HG02973 (cell line): ENCODE measurements at regions not wholly inside any gene's neighbourhood (a gene's known extent, or its start where the extent isn't known, plus 50 kb on each side); places are given as distances from the start of the nearest gene placed in this dataset.

Experiments
- ATAC-seq: cut with Tn5 transposase; IDR thresholded peaks from one replicate; pipeline ENCODE4 v1.9.1; 2021; ENCODE audit warnings: moderate library complexity; ENCODE audit not compliant: unreplicated experiment

DNA sequence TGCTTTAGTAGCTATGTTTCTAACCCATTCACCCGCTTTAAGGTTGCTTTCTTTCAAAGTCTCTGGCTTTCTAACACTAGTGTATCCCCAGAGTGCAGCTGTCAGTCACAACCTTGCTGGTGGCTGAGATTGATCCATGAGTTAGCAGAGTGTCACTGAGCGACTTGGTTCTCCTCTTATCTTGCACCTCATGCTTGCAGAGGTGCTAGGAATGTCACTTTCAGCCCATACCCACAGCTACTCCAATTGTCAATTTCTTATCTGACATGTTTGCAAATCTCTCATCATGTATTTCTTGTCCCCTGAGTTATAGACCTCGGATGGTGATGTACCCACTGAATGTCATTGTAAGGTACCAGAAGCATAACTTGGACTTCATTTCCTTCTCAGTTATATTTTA, 1110.2 kb downstream of the GALC start:
- ATAC-seq, result no peak

DNA sequence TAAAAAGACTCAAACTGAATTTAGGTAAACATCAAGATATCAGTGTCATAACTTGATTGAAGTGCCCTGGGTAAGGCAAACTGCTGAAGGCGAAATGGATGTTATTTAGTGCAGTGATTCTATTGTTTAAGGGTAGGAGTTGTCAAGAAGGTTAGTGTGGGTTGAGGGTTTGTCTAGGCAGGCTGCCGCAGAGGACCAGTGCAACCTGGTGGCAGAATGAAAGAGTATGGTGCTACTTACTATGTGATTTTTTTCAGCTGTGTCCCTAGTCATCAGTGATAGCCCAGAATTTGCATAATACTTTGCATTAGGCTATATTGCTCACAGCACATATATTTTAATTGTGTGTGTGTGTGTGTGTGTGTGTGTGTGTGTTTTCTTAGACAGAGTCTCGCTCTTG, 1127.0 kb downstream of the GALC start:
- ATAC-seq, result no peak

DNA sequence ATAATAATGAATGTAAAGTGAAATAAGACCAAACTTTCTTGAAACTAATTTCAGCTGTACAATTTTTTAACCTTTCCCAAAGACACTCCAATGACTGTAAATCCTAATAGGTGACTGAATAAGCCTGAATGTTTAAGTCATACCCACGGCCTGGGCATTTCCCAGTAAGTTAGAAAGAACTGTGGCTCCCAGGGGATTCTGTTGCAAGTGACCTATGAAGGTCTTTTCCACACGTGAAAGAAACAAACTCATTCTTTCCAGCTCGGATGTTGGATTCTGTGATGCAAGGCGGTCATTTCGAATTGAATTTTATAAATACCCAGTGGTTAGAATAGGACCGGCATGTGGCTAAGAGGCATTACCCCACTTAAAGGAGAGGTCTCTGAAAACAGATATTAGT, 1134.4 kb downstream of the GALC start:
- ATAC-seq, result no peak

DNA sequence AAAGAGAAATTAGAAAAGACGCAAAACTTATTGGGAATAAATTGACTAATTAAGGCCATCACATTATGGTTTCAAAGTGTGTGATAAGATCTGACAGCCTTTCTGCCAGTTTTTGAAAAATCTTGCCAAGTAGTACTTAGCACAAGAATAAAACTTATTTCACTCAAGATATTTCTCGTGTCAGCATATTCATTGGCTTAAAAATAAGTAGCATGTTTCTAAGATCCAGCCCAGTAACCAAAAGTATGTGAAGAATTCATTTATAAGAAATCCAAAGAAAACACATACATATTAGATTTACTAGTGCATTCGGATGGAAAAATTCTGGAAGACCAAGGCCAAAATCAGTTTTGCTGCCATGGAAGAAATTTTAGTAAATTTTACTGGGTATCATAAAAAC, 1135.0 kb downstream of the GALC start:
- ATAC-seq, result no peak

DNA sequence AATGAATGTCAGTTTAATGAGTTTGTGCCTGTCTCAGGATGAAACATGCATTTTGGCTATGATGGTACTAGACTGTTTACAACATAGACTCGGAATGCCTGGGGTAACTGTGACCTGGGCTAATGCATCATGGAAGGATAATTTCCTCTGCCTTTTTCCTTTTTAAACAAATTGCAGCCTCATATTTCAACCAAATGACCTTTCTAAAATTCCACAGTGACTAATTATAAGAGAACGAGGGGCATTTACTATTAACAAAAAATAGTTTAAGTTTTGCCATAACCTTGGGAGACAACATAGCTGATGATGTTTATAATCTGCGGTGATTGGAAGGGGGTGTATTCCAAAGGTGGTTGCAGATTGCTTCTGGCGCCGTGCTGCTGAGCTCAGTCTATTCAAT, 1140.5 kb downstream of the GALC start:
- no peak for ATAC-seq

DNA sequence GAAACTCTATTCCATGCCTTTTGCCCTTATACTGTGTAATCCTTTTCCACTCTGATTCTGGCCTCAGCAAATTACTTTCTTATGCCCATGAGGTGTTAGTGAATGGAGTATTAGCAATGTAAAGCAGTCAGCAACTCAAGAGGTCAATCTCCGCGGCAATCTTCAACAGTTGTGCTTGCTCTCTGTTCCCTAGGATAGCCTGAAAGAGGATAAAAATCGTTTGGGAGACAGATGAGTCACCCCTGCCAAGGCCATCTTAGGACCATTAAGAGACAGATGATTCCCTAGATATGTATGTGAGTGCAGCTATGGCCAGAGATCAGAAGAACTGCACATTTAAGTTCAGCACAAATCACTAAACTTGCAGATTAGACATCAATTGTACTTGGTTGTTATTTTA, 1145.8 kb downstream of the GALC start:
- ATAC-seq, result no peak

DNA sequence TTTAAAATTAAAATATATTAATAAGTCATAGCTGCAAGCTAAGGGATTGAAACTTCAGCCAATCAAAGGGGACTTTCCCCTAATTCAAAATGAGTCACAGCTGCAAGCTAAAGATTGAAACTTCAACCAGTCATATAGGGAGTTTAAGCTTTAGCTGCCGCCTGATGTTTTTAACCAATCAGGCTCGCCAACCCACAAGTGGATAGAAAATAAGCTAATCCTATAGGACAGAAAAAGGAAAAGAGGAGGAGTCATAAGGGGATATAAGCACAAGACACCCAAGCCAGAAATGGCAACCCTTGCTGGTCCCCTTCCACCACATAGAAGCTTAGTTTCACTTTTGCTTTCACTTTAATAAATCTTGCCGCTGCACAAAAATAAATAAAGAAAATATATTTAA, 1154.6 kb downstream of the GALC start:
- ATAC-seq, result no peak

DNA sequence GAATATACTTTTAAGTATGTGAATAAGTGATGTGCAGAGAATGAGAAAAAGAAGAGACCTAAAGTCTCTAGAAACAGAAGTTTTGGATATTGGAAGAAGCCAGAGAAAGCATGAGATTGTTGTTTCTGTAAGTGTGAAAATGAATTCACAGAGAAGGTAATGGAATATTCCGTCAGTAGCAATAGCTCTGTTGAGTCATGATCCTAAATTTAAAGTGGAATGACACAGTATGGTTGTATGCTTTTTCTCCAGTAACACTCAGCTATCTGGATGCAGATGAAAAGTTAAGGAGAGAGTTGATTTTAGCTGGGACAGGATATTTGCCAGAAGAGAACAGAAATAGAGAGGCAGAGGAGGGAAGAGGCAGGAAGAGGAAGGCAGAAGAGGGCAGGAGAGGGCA, 1166.3 kb downstream of the GALC start:
- no peak for ATAC-seq

DNA sequence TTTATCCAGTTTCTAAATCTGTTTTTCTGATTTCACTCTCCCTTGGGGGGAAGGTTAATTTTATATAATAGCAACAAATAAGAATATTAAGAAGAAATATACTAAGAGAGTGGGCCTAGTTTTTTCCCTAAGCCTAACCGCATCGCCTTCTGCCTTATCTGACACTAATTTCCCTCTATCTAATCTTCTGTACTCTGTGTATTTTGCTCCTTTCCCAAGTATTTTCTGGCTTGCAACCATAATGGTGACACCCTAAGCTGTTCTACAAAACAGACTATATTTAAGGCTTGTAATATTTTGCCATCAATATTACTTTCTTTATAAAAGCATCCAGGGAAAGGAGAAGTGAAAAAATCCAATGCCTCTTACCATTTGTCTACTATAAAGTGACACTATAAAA, 1168.8 kb downstream of the GALC start:
- ATAC-seq, result no peak

DNA sequence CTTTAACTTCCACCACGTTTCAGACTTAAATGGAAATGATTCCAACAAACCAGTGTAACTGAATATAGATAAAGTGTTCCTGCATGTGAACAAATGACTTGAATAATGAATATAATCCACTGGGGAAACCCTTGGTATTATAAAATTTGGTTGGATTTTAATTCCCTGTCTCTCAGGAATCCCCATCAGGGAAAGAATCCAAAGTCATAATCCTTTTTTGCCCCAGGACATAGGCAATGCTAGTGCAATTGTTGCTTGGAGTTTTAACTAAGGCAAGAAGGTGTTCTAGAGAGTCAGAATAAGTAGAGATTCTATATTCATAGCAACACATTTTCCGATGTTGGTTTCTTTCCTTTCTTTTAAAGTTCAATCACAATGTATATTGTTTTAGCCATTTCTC, 1169.4 kb downstream of the GALC start:
- no peak for ATAC-seq

DNA sequence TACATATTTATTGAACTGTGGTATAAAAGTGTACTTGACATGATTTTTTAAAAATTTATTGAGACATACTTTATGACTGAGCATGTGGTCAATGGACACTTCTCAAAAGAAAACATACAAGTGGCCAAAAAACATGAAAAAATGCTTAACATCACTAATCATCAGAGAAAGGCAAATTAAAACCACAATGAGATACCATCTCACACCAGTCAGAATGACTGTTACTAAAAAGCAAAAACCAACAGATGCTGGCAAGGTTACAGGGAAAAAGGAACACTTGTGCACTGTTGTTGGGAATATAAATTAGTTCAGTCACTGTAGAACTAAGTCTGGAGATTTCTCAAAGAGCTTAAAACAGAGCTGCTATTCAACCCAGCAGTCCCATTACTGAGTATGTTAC, 1177.6 kb downstream of the GALC start:
- ATAC-seq, result no peak

DNA sequence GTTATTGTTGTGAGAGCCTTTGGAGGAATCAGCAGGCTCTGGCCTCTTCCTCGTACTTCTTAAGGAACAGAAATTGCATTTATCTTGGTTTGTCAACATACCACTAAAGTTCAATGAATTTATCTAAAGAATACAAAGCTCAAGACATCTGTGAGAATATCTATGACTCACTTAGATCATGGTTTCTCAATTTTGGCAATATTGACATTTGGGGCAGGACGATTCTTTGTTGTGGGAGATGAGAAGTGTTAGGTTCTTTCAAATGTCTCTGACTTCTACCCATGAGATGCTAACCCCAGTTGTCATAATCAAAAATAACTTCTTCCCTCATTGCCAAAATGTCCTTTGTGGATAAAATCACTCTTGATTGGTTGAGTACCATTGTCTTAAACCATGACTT, 1190.3 kb downstream of the GALC start:
- no peak for ATAC-seq

DNA sequence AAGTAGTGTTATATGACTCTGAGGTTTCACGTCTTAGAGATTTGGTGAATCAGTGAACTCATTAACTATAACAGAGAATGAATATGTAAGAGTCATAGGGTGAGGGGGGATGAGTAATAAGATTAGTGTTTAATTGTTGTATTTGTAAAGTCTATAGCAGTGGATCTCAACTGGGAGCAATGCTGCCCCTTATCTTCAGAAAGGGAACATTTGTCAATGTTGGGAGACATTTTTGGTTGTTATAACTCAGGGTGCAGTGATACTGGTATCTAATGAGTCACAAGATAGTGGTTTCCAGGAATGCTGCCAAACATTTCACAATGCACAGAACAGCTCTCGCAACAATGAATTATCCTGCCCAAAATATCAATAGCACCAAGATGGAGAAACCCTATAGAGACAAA, 1193.7 kb downstream of the GALC start:
- no peak for ATAC-seq

DNA sequence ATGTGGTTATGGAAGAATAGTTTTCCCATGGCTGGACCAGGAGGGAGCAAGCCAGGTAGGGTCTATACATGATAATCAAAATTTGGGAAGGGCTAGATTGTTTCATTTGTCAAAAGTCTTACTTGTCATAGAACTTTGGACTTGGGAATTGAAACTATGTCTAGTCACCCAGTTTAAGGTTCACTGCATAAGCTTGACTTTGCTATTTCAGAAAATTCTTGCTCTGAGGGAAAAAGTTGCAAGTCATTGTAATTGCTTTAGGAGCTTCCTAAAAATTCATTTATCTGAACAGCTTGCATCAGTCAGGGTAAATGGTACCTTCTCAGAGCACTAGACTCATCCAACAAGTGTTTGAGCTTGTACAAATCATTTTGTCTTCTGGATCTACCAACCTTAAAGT, 1194.7 kb downstream of the GALC start:
- no peak for ATAC-seq

DNA sequence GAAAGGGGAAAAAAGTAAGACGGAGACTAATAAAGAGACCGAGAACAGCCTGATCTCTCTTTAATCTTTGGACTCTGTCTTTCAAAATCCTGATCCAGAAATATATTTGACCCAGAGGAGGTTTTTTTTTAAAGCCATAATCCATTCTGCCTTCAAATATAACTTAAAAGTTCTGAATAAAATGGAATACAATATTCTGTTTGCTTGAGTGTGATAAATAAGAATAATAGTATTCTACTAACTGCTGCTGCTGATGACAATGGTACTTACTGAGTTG, 1196.0 kb downstream of the GALC start:
- no peak for ATAC-seq

DNA sequence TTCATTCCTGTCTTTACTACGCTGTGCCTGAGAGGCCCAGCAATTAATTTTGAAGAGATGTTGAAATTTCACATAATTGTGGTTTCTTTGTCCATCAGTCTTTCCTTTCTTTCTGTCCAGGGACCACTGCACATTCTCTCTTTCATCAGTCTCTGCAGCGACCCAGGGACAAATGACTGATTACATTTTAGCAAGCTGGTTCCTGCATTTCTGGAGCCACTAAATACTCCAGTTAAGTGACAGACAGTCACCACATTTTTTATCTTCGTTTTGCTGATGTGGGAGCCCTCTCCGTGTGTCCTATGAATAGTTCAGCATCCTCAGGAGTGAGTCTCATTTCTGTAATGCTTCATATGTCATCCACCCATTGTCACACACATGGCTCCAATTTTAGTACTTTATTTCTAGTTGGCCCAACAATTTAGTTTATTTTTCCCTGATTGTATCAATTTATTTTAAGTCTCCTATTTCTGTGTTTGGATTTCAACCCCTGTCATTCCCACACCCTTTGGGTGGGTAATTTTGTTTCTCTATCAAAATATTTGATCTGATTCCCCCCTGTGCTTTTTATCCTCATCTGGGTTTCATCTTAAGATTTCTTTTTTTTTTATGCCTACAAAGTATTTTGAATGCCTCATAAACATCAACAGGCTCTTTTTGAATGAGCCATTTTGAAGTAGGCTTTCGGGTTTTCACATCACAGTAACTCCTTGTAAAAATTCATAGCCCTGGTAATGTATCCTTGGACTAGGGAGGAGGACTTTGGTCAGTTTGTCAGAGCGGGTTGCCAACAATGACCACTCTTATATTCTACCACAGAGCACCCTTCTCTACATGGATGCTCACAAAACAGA, 1196.5 kb downstream of the GALC start:
- ATAC-seq, result no peak

DNA sequence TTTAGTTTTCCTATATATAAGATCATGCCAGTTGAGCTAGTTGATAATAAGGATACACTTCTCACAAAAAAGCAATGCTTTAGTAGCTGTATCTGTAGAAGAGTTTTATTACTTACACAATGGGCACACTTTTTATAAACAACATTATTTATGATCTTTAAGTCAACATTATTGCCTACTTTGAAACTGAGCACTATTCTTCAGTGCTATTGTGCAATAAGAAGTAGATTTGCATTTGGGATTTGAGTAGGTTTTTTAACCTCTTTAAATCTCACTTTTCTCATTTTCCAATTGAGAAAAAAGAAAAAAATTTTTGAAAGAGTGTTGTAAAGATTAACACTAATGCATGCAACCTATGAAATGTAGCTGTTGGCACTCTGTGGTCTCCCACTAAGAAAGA, 1198.3 kb downstream of the GALC start:
- no peak for ATAC-seq

DNA sequence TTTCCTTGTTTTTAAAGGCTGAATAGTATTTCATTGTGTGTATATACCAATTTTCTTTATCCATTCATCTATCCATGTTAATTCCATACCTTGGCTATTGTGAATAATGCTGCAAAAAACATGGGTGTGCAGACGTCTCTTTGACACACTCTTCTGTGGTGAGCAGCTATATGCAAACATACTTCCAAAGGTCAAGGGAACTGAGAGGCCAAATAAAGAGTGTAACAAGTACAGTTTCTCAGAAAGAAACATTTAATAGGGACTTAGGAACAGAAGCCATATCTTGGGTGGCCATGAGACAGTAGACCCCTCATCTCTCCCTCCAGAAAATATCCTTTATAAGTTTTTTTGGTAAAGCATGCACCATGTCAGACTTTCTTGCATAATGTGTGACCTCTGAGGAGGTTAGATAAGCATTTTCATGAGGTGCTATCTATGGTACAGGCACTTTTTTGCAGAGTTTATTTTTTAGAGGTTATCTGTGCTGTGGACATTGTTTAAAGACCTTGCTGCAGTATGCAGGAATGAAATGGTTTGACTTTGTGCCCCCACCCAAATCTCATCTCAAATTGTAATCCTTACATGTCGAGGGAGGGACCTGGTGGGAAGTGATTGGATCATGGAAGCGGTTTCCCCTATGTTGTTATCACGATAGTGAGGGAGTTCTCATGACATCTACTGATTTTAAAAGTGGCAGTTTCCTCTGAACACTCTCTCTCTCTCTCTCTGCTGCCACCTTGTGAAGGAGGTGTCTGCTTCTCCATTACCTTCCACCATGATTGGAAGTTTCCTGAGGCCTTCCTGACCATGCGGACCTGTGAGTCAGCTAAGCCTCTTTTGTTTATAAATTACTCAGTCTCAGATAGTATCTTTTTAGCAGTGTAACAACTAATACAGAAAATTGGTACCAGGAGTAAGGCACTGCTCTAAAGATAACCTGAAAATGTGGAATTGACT, 1202.3 kb downstream of the GALC start:
- no peak for ATAC-seq

DNA sequence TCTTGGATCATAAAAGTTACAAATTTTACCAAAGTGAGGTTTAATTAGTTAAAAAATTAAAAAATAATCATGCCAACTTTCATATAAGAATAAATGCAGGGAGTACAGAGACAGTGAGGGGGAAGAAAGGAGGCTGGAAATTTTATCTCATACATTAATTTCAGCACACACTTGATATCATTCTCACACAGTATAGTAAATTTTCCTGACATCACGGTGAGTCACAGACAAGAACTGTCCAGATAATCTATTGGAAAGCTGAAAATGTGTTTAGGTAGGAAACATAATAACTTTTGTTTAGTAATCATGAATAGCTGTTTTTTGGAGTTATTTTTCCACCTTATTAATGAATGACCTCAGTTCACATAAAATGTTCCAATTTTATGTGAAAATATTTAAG, 1204.8 kb downstream of the GALC start:
- ATAC-seq, result no peak

DNA sequence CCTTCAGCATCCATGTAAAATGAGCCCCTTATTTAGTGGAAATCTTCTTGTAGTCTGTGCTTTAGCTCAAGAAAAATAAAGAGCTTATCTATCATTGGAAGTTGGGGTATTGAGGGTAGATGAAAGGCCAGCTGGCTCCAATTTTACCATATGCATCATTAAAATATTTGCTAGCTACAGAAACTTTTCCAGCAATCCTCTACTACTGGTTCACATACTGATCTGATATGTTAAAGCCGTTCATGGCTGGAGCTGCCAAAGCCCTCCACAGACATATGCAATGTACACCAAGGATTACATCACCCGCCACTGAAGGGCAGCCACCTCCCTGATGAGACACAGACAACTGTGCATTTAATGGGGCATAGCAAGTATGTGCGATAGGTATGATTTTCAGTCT, 1205.3 kb downstream of the GALC start:
- ATAC-seq, result no peak

DNA sequence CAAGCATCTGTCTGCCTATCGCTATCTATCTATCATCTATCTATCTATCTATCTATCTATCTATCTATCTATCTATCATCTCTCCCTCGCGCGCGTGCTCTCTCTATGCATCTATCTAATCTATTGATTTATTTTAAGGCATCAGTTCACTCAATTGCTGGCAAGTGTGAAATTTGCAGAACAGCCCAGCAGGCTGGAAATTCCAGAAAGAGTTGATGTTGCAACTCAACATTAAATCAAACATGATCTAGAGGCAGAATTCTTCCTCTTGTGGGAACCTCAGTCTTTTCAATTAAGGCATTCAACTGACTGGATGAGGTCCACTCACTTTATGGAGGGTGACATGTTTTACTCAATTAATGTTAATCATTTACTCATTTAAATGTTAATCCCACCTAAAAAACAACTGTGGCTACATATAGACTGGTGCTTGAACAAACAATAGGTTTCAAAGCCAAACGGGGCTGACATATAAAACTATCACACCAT, 1210.8 kb downstream of the GALC start:
- ATAC-seq, result no peak

DNA sequence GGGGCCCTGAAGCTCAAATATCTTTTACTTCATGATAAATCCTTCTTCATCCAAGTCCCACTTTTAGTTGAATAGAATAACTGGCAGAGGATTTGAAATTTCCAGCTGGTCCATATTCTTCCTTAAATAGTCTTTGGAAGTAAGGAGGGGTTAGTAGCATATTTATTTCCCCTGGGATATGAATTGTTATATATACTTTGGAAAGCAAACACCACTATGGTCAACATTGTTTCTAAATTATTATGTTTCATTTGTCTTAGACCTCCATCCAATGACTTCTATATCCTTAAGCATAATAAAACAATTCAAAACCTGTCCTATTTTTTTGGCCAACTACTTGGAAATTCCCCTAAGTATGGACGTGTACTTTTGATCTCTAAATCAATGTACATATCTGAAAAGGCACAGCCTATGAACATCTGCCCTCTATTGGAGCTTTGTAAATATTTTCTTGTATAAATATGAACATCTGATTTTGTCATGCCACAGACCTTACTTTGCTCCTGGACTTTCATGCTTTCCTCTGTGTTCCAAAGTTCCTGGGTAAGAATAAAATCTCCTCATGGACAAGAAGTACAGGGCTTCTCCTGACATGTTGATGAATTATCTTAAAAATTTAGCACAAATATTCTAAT, 1212.0 kb downstream of the GALC start:
- ATAC-seq, result no peak
